ENCODE measurements at regions not wholly inside any gene's neighbourhood (a gene's known extent, or its start where the extent isn't known, plus 50 kb on each side); places are given as distances from the start of the nearest gene placed in this dataset.
A peak's percentile ranks its signal among the peaks of the same experiment; 100 is the strongest.
"Not testable (repeated sequence)": the region's sequence is repeated elsewhere in the genome, so short reads cannot be mapped to it uniquely, and the experiment has no call there.

DNA sequence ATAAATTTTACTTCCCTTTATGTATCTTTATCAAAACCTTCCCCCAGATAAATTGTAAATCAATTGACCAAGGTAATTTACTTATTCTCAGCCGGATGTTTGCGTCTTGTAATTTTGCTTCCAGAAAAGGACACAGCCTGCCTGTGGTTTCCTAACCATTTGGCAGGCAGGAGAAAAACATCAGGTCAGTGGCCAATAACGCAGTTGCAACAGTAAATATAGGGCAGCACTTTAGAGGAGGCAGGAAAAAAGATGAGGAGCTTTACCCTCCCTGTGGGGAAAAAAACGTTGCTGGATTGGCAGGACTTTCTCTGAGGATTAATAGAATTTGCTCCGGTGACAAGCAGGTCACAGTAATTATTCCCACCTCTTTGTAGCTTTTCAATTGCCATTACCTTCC lies 2618.1 kb downstream of the ARAP2 start:
- ATAC-seq, result no peak
- DNase-seq, result no peak
- intact Hi-C loops (cut with DNase I), result no loop called here

DNA sequence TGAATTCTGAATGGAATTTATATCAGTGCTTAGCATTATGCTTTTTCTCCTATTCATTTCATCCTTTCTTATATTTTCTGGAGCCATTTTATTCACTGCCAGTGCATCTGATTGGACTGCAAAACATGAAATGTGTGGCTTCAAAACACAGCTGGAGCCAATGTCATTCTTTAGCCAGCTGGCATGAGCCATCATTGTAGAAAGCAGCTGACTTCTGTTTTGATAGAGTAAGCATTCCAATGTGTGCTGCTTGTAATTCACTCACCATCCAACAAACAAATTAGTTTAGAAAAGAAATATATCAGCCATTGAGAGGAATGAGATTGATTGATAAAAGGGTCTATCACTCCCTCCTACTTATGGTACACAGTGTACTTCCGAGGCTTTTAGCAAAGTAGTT lies 2616.0 kb downstream of the ARAP2 start:
- no peak for ATAC-seq
- no peak for DNase-seq
- intact Hi-C loops (cut with DNase I), result no loop called here

DNA sequence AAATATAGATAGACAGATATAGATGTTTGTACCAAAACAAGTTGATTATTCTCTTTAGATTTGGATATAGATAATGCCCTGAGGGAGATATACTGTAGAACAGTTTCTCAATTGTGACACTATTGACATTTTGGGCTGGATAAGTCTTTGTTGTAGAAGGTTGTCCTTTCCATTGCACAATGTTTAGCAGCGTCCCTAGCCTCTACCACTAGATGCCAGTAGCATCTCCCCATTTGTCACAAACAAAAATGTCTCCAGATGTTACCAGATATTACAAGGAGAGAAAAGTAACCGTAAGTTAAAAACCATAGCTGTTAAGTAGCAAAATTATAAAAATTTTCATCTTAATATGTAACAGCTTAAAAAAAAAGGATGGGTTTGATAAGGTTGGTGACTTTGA lies 2595.3 kb downstream of the ARAP2 start:
- ATAC-seq (no peak), DNase-seq (no peak)
- intact Hi-C loops (cut with DNase I), result no loop called here

DNA sequence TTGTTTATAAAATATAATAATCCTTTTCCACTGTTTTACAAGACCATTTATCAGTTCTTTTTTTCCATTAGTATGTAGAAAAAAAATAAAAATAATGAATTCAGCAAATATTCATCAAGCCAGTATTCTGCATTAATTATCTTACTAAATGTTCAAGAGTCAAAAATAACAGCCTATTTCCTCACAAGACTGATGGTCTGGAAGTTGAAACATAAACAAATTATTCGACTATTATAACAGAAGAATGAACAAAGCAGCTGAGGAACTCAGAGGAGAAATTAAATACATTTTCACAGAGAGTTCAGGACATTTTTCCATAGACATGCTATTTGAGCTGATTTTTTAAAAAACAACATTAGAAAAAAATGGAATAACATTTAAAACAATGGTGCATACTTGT lies 2594.8 kb downstream of the ARAP2 start:
- intact Hi-C loops (cut with DNase I), result no loop called here
- no peak for DNase-seq
- no peak for ATAC-seq

DNA sequence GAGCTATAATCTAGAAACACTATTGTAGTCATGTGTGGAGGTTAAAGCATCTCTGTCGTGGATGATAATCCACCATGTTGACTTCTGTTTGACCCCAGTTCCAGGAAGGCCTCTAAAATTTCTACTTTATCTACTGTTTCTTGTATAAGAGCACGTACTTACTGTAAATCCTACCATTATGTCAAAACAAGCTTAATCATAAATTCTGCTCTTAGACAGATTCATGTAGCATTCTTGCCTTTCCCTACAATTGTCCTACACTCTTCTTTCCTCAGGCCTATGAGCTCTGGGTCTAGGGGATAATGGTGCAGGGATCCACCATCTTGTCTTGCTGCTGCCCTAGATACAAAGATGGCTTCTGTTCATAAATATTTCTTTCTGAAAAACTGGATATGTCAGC lies 2594.3 kb downstream of the ARAP2 start:
- intact Hi-C loops (cut with DNase I), result no loop called here
- ATAC-seq (no peak), DNase-seq (no peak)

DNA sequence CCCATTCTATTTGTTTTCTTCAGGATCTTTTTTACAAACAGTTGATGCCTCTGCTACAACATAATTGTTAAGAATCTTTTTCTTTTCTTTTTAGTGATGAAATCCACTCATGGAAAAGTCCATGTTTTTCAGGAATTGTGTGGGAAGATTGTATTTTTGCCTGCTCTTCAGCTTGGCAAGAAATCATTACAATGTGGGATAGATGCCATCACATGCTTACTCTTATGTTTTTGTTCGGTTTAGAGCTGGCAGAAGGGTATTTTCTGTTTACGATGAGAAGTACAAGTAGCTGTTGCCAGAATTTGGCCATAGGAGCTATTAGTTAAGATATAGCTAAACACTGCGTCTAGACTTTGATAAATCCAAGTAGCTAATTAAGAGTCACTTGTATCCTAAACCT lies 2585.3 kb downstream of the ARAP2 start:
- DNase-seq, result no peak
- intact Hi-C loops (cut with DNase I), result no loop called here
- ATAC-seq, result no peak

DNA sequence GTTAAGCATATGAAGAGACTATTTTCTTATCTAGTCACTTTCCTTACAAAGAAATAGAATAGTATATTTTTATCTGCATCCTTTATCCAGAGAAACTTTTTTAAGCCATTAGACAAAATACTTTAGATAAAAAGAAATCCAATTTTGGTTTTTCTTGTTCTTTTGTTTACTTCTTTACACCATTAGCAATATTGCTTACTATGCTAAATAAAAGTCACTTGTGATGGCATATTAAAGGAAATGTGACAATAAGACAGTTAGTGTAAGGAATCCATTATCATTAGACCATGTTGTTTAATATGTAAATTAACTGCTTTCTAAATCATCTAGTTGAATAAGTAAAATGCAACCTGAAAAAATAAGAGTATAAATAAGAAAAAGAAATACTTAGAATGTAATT lies 2582.7 kb downstream of the ARAP2 start:
- intact Hi-C loops (cut with DNase I), result no loop called here
- ATAC-seq, result no peak
- no peak for DNase-seq

DNA sequence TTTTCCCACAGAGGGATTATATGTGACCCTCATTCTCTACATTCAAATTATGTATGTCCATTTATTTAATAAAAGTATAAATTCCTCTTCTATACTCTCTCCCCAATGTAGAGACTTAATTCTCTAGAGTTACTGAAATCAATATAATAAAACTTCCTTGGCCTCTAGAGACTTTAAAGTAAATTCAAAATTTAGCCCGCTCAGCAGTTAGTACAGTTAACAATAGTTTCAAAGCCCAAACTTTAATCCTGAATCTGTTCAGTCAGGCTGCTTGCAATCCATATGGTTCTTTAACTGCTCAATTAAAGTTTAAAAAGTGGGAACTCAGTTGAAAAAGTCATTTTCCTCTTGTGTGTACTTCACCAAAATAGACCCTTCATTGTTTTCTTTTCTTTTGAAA lies 2558.4 kb downstream of the ARAP2 start:
- intact Hi-C loops (cut with DNase I), result no loop called here

DNA sequence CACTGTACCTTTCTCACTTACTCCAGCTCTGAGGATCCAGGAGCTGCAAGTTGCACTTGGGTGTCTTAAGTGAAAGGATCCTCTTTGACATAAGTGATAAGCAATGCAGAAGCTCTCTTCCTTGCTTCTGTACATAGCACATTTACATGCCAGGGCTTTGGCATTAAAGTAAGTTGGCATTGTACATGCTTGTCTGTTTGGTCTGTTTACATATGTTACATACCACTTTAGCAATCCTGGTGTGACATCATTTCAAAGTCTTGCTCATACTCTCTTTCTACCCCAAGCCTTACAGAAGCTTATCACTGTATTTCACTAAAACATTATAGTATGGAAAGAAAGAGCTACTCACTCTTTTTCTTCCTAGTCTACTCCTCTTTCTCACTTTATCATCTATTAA lies 2548.3 kb downstream of the ARAP2 start:
- ATAC-seq, result peak in 1 of 2 donors; percentile 25
- no peak for DNase-seq
- intact Hi-C loops (cut with DNase I), result no loop called here

More for the DNA sequence above, 2558.4 kb downstream of the ARAP2 start:
- ATAC-seq, result no peak
- DNase-seq, result no peak

DNA sequence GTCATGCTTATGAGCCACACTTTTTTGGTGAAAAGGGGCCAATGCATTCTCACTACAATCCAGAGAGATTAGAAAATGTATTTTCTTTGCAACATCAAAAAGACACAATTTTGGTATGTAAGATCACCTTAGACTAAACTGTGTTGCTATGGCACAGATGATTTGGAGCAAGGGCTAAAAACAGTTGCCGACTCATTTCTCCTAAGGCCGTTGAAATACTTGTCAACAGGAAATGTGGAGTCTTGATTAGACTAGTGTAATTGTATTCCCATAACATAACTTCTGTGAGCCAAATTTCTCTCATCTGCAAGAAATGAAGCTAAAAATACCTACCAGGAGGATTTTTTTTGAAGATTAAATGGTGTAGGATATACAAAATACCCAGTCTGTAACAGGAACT lies 2547.7 kb downstream of the ARAP2 start:
- DNase-seq, result no peak
- ATAC-seq, result peak in 1 of 2 donors; percentile 55
- intact Hi-C loops (cut with DNase I), result no loop called here

DNA sequence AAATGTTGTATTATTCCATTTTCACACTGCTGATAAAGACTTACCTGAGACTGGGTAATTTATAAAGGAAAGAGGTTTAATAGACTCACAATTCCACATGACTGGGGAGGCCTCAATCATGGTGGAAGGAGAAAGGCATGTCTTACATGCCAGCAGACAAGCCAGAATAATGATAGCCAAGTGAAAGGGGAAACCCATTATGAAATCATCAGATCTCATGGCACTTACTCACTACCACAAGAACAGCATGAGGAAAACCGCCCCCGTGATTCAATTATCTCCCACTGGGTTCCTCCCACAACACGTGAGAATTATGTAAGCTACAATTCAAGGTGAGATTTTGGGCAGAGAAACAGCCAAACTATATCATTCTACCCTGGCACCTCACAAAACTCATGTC lies 2535.1 kb downstream of the ARAP2 start:
- ATAC-seq, result no peak
- no peak for DNase-seq
- intact Hi-C loops (cut with DNase I), result no loop called here

DNA sequence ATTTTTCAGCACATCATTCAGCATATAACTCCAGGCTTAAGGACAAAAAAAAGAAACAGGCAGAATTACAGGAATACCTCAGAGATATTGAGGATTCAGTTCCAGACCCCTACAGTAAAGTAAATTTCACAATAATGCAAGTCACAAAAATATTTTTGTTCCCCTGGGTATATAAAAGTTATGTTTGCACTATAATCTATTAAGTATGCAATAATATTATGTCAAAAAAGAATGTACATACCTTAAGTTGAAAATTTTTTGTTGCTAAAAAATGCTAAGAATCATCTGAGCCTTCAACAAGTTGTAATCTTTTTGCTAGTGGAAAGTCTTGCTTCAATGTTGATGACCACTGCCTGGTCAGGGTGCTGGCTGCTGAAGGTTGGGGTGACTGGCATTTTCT lies 2532.5 kb downstream of the ARAP2 start:
- intact Hi-C loops (cut with DNase I), result no loop called here

DNA sequence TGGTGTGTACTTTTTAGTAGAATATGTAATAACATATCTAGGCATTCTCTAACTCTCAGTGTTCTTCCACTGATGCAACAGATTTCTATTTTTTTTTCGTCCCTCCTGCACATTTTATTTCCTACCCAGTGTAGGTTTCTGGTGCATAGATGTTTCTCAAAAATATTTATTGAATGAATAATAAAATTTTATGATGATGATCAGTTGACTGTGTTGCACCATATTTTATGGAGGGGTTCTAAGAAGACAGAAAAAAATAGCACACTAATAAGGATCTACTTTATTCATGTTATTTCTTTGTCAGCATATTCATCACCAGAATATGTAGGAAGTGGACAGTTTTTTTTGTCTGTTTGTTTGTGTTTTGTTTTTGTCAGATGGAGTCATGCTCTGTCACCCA lies 2529.3 kb downstream of the ARAP2 start:
- DNase-seq (no peak), ATAC-seq (no peak)
- intact Hi-C loops (cut with DNase I), result no loop called here

More for the DNA sequence above, 2532.5 kb downstream of the ARAP2 start:
- no peak for DNase-seq
- no peak for ATAC-seq

DNA sequence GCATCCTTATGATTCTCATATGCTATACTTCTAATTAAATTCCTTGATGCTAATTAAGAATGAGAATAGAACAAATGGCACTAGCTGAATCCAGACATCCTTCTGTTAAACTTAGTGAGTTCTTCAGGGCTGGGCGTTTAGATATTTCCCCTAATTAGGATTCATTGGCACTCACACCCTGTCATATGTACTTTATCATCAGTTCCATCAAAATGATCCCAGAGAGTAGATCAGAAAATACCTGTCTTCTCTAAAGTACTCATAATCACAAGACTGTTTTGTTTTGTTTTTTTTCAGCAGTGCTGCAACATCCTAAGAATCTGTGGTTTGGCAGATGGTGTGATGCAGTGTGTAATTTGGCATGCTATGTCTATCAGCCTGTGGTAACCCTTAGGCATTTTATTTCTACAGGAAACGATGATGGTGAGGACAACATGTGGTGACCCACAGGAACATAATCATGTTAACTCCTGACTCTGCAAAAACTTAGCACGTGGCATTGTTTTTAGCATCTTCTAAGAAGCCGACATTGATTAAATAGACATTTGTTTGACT lies 2528.4 kb downstream of the ARAP2 start:
- ATAC-seq (no peak), DNase-seq (no peak)
- intact Hi-C loops (cut with DNase I), result no loop called here

DNA sequence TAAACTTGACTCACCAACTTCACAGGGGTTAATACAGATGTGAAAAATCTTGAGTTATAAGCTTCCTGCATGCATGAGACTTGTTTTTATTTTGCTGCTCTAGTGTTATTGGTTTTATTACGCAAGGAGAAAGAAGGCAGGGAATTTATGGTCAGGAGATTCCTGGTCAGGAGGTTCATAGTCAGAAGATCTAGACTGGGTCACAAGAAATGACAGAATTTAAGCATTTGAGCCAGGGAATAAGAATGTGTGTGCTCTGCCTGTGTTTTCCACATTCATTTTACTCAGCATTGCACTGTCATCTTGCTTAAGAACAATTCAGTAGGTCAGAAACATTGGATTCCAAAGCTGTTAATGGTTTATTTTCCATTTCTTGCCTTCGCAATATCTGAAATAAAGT lies 2522.1 kb downstream of the ARAP2 start:
- intact Hi-C loops (cut with DNase I), result no loop called here
- no peak for ATAC-seq
- no peak for DNase-seq

DNA sequence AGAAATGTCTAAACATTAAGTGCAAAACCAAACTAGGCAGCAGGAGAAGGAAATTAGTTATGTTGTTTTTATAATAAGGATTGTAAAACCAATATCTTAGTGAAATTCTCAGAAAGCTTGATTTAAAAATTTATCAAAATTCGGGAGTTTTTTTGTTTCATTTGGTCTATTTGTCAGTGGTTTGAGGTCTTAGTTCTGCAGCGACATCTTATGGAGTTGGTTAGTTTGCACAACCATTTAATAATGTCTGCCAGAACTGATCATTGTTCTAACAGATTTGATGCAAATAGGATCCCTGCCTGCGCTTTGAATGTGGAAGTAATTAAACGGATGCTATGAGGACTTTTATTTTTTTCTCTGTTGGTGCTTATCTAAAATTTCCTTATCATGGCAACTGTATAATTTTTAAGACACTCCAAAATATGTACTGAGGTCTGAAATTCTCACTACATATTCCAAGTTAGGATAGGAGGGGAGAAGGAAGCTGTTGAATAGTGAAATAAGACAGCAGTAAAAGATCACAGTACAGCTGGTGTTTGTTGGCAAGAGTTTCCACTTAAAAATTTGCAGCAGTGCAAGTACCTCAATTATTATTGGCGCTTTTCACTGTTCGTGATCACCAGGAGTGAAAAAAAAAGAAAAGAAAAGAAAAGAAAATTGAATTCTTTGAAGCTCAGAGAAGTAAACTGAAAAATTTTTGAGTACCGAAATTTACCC lies 2521.4 kb downstream of the ARAP2 start:
- DNase-seq (no peak), ATAC-seq (no peak)
- intact Hi-C loops (cut with DNase I), result no loop called here

DNA sequence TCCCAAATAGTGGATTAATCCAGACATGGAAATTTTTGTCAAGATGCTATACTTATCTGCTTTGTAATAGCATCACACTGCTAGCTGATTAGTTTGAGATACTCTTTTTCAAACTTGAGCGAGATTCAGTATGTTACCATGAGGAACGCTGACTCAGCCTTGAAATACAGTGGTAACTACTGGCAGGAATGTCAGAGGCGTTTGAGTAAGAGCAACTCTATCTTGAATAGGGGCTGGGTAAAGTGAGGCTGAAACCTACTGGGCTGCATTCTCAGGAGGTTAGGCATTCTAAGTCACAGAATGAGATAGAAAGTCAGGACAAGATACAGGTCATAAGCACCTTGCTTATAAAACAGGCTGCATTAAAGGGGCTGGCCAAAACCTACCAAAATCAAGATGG lies 2519.6 kb downstream of the ARAP2 start:
- ATAC-seq, result no peak
- DNase-seq, result no peak
- intact Hi-C loops (cut with DNase I), result no loop called here

DNA sequence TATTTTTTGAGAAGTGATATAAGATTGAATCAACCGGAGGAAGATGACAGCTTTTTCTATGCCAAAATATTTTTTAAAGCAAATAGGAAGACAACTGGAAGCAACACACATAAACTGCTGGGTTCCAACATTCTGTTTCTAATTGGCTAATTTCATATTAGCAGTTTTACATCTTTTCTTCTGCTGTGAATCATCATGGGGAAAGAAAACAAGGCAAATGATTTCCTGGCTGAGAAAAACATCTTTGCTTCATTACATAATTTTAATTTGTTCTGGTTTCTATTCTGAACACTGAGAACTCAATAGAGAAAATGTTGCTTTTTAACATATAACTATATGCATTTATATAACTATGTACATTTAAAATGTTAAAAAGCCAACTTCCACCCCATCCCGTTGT lies 2518.5 kb downstream of the ARAP2 start:
- ATAC-seq (no peak), DNase-seq (no peak)
- intact Hi-C loops (cut with DNase I), result no loop called here

DNA sequence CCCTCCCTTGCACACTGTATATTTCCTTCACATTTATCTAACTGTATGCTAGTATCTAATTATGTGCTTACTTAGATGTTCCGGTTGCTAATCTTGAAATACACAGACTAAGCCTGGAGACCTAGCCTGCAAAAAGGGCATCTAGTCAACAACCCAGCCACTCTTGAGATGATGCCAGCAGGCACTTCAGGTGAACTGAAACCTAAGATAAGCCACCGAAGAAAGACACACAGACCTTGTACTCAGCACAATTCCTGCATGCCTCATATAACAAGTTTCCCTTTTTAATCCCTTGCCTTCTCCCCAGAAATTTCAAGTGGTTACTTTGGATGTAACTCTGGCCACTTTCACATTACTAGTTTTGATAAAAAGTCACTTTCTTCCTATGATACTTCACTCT lies 2506.6 kb downstream of the ARAP2 start:
- ATAC-seq (no peak), DNase-seq (no peak)
- intact Hi-C loops (cut with DNase I), result no loop called here

DNA sequence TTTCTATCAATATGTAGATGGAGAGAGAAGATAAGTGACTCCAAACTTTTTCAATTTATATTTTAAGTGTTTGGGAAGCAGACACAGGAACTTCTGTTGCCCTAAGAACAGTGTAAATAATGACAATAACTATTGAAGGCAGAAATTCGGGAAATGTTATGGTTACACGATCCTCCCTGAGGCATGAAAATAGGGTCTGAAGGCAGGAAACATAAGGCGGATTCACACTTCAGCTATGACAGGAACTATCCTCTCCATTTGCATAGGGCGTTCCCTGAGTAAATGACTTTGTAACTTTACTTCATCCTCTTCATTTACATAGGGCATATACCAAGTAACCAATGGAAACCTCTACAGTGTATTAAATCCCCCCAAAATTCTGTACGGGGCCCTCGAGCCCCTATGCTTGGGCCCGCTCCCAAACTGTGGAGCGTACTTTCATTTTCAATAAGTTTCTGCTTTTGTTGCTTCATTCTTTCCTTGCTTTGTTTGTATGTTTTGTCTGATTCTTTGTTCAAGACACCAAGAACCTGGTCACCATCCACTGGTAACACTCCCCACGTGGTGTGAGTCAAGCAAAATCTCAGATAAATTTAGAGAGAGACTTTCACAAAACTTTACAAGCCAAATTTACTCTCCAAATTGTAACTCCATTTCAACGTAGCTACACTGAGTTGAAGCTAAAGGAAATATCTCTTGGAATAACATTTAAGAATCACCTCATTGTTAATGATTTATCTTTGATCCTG lies 2504.3 kb downstream of the ARAP2 start:
- DNase-seq (no peak), ATAC-seq (no peak)
- intact Hi-C loops (cut with DNase I), result no loop called here

DNA sequence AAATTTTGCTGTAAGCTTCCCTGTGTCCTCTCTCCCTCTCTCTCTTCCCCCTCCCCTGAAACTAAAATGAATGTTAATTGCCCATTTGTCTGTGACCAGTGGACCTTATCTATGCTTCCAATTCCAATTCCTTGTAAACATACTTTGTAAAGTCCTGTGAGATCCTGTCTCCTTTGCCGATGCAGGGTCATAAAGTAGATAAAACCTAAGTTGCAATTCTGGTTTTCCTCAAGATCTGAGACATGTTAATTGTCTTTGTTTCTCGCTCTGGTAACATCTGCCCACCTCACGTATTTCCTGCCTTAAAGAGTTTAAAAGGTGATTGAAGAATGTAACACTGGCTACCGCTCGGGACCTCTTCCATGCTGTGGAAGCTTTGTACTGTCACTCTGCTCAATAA lies 2503.4 kb downstream of the ARAP2 start:
- intact Hi-C loops (cut with DNase I); ATAC-seq; DNase-seq: not testable (repeated sequence)

All from left cardiac atrium (tissue), 4 donors.